ENCODE measurements at regions not wholly inside any gene's neighbourhood (a gene's known extent, or its start where the extent isn't known, plus 50 kb on each side); places are given as distances from the start of the nearest gene placed in this dataset.

DNA sequence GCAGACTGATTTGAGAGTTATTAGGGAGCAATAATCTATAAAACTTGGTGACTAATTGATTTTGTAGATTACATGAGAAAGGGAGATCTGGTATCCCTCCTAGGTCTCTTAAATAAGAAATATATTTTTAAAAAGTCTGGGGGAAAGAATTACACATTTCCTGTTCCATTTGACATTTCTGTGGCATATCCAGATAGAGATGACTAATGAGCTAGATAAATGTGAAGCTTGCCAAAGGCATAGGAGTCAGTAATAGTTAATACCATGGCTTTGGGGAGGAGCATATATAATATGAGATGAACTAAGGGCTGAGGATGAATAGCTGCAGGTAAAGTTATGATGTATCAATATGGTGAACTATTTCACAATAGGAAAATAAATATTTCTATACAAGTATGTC is 663.7 kb downstream of the PTPRC start:
- Histone ChIP-seq H3K27me3 (ENCODE audit: insufficient read depth, low read length) (no peaks in the 10 kb centered on the region), H3K4me3 (ENCODE audit: low read length) (no peak overlapping the region), H2AFZ (ENCODE audit: low read depth, low read length) (no peak overlapping the region), H3K9me3 (ENCODE audit: low read length) (no peaks in the 10 kb centered on the region), H3K36me3 (ENCODE audit: insufficient read depth, low read length) (no peaks in the 10 kb centered on the region), H3K4me1 (ENCODE audit: insufficient read depth, low read length) (no peaks in the 10 kb centered on the region)

DNA sequence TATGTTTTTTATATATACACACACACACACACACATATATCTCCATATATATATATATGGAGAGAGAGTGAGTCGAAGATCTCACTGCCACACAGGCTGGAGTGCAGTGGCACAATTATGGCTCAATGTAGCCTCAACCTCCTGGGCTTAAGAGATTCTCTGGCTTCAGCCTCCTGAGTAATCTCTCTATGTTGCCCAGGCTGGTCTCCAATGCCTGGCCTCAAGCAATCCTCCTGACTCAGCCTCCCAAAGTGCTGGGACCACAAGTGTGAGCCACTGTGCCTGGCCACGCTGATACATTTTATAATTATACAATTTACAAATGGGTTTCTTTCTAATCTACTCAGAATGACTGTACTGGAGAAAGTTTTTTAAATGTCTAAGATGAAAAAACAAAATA is 664.2 kb downstream of the PTPRC start:
- no peak overlapping the region for H2AFZ ChIP-seq (ENCODE audit: low read depth, low read length)
- H3K4me1 ChIP-seq (ENCODE audit: insufficient read depth, low read length) = no peaks in the 10 kb centered on the region
- no peaks in the 10 kb centered on the region for H3K27me3 ChIP-seq (ENCODE audit: insufficient read depth, low read length)
- H3K4me3 ChIP-seq (ENCODE audit: low read length) = no peak overlapping the region
- no peaks in the 10 kb centered on the region for H3K36me3 ChIP-seq (ENCODE audit: insufficient read depth, low read length)
- no peaks in the 10 kb centered on the region for H3K9me3 ChIP-seq (ENCODE audit: low read length)

DNA sequence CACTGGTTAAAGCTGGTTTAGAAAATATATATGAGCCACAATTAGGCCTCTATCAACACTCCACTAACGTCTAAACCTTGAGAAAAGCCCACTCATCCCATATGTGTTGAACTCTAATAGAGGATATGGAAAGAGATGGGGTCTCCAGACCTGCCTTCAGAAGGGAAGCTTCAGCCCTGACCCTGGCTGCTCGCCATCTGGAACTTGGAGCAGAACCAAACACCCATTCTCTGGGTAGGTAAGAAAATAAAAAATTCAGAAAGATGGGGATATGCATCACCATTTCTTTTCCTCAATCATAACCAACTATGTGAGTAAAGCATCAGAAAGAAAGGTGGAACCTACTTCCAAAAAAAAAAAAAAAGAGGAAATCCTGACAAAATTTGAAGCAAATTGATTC is 666.2 kb downstream of the PTPRC start:
- no peaks in the 10 kb centered on the region for H3K27me3 ChIP-seq (ENCODE audit: insufficient read depth, low read length)

DNA sequence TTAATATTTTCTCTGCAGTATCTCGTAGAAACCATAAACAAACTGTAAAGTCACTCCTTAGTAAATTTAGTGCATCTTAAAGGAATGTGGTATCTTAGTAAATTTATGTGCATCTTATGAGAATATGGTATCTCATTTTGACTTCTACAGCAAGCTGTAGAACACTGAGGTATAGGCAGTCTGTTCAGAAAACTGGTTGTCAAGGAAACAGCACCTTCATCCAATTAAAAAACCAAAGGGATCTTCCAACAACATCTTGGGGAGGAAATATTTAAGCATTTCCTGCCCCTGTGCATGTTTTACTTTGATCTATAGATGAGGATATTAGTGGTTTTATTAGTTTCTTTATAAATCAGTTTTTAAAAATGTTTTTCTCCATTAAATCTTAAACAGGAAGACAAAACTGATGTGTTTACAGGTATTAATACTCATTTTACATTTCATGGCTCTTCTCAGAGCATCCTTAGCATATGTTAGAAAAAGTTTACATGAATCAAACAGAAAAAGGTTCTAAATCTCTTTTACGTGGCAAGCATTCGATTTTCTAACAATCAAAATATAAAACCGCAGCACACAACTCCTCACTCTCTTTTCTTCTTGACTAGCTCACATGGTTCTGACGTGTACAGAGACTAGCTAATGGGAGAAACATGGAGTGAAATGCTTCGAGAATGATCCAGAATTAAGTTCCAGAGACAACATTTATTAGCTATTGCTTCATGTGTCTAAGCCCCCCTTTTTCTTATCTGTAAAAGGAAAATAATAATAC is 668.8 kb downstream of the PTPRC start:
- Histone ChIP-seq H2AFZ (ENCODE audit: low read depth, low read length) (no peak overlapping the region), H3K27me3 (ENCODE audit: insufficient read depth, low read length) (no peaks in the 10 kb centered on the region), H3K4me1 (ENCODE audit: insufficient read depth, low read length) (peaks cover 28% of the 10 kb centered on the region), H3K9me3 (ENCODE audit: low read length) (no peaks in the 10 kb centered on the region), H3K36me3 (ENCODE audit: insufficient read depth, low read length) (no peaks in the 10 kb centered on the region), H3K4me3 (ENCODE audit: low read length) (no peak overlapping the region)

More for the DNA sequence above, 666.2 kb downstream of the PTPRC start:
- Histone ChIP-seq H3K4me3 (ENCODE audit: low read length) (no peak overlapping the region), H3K9me3 (ENCODE audit: low read length) (no peaks in the 10 kb centered on the region), H3K36me3 (ENCODE audit: insufficient read depth, low read length) (no peaks in the 10 kb centered on the region), H3K4me1 (ENCODE audit: insufficient read depth, low read length) (peaks cover 4% of the 10 kb centered on the region), H2AFZ (ENCODE audit: low read depth, low read length) (no peak overlapping the region)

DNA sequence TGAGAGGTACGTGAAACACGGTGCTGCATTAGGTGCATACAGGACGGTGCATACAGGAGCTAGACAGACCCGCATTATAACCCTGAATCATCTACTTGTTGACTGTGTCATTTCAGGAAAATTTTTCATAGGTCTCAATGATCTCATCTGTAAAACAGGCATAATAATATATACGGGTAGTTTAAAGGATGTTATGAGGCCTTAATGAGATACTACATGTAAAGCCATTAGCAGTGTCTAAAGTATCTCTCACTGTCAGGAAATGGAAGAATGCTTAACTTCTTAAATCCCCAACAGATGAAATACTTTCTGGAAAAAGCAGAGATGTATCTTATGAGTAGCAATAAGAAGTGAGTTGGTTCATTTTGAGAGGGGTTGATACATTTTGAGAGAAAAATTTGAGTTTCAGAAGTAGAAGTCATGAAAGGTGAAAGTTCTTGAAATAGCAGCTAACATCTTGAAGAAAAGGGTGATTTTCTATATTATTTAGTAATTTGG is 669.6 kb downstream of the PTPRC start:
- Histone ChIP-seq H3K4me1 (ENCODE audit: insufficient read depth, low read length) (peaks cover 28% of the 10 kb centered on the region), H3K36me3 (ENCODE audit: insufficient read depth, low read length) (no peaks in the 10 kb centered on the region), H3K27me3 (ENCODE audit: insufficient read depth, low read length) (no peaks in the 10 kb centered on the region), H3K9me3 (ENCODE audit: low read length) (no peaks in the 10 kb centered on the region), H3K4me3 (ENCODE audit: low read length) (no peak overlapping the region), H2AFZ (ENCODE audit: low read depth, low read length) (no peak overlapping the region)

DNA sequence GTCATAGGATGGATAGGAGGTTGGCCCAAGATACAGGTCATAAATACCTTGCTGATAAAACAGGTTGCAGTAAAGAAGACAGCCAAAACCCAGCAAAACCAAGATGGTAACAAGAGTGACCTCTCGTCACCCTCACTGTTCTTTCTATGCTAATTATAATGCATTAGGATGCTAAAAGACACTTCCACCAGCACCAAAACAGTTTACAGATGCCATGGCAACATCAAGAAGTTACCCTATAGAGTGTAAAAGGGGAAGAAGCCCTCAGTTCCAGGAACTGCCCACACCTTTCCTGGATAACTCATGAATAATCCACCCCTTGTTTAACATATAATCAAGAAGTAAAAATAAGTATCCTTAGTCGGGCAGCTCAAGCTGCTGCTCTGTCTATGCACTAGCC is 671.9 kb downstream of the PTPRC start:
- peaks cover 28% of the 10 kb centered on the region for H3K4me1 ChIP-seq (ENCODE audit: insufficient read depth, low read length)
- no peak overlapping the region for H2AFZ ChIP-seq (ENCODE audit: low read depth, low read length)
- no peaks in the 10 kb centered on the region for H3K27me3 ChIP-seq (ENCODE audit: insufficient read depth, low read length)
- H3K9me3 ChIP-seq (ENCODE audit: low read length) = no peaks in the 10 kb centered on the region
- H3K36me3 ChIP-seq (ENCODE audit: insufficient read depth, low read length) = no peaks in the 10 kb centered on the region
- no peak overlapping the region for H3K4me3 ChIP-seq (ENCODE audit: low read length)

- Histone ChIP-seq H3K4me3 (ENCODE audit: low read length) (no peak overlapping the region), H3K9me3 (ENCODE audit: low read length) (no peaks in the 10 kb centered on the region), H2AFZ (ENCODE audit: low read depth, low read length) (no peak overlapping the region), H3K36me3 (ENCODE audit: insufficient read depth, low read length) (no peaks in the 10 kb centered on the region), H3K27me3 (ENCODE audit: insufficient read depth, low read length) (no peaks in the 10 kb centered on the region), H3K4me1 (ENCODE audit: insufficient read depth, low read length) (peaks cover 28% of the 10 kb centered on the region)
Measured at GRCh38 chr1:199311478-199312262, 672.8 kb downstream of the PTPRC start.

DNA sequence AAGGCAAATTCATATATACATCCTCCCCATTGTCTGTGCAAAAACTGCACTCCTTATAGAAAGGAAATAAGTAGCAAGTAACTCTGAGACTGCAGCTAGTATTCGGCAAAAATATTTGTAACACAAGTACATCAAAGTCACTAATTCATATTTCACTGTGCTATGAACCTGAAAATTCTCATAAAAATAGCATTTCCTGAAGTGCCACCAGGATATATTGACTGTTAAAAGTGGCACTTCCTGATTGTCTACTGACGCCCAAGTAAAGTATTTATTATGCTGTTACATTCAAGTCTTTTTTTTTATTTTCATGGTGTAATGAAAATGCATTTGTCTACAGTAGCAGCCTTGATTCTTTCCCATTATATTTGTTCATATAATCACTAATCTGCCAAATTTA is 673.8 kb downstream of the PTPRC start:
- Histone ChIP-seq H2AFZ (ENCODE audit: low read depth, low read length) (no peak overlapping the region), H3K4me1 (ENCODE audit: insufficient read depth, low read length) (peaks cover 28% of the 10 kb centered on the region), H3K36me3 (ENCODE audit: insufficient read depth, low read length) (no peaks in the 10 kb centered on the region), H3K27me3 (ENCODE audit: insufficient read depth, low read length) (no peaks in the 10 kb centered on the region), H3K4me3 (ENCODE audit: low read length) (no peak overlapping the region), H3K9me3 (ENCODE audit: low read length) (no peaks in the 10 kb centered on the region)

GRCh38 chr1:199313444-199313843 is 674.6 kb downstream of the PTPRC start:
- Histone ChIP-seq H2AFZ (ENCODE audit: low read depth, low read length) (no peak overlapping the region), H3K36me3 (ENCODE audit: insufficient read depth, low read length) (no peaks in the 10 kb centered on the region), H3K4me3 (ENCODE audit: low read length) (no peak overlapping the region), H3K27me3 (ENCODE audit: insufficient read depth, low read length) (no peaks in the 10 kb centered on the region), H3K9me3 (ENCODE audit: low read length) (no peaks in the 10 kb centered on the region), H3K4me1 (ENCODE audit: insufficient read depth, low read length) (peaks cover 28% of the 10 kb centered on the region)

- no peak overlapping the region for H3K4me3 ChIP-seq (ENCODE audit: low read length)
- H3K4me1 ChIP-seq (ENCODE audit: insufficient read depth, low read length) = no peaks in the 10 kb centered on the region
- H3K27me3 ChIP-seq (ENCODE audit: insufficient read depth, low read length) = no peaks in the 10 kb centered on the region
- no peaks in the 10 kb centered on the region for H3K36me3 ChIP-seq (ENCODE audit: insufficient read depth, low read length)
- H2AFZ ChIP-seq (ENCODE audit: low read depth, low read length) = no peak overlapping the region
- H3K9me3 ChIP-seq (ENCODE audit: low read length) = no peaks in the 10 kb centered on the region
Measured at GRCh38 chr1:199319341-199319740, 680.5 kb downstream of the PTPRC start.

- no peaks in the 10 kb centered on the region for H3K9me3 ChIP-seq (ENCODE audit: low read length)
- H3K4me1 ChIP-seq (ENCODE audit: insufficient read depth, low read length) = no peaks in the 10 kb centered on the region
- no peaks in the 10 kb centered on the region for H3K27me3 ChIP-seq (ENCODE audit: insufficient read depth, low read length)
- no peaks in the 10 kb centered on the region for H3K36me3 ChIP-seq (ENCODE audit: insufficient read depth, low read length)
- H2AFZ ChIP-seq (ENCODE audit: low read depth, low read length) = no peak overlapping the region
- H3K4me3 ChIP-seq (ENCODE audit: low read length) = no peak overlapping the region
Measured at GRCh38 chr1:199322278-199322677, 683.4 kb downstream of the PTPRC start.

- Histone ChIP-seq H3K9me3 (ENCODE audit: low read length) (no peaks in the 10 kb centered on the region), H3K27me3 (ENCODE audit: insufficient read depth, low read length) (no peaks in the 10 kb centered on the region), H2AFZ (ENCODE audit: low read depth, low read length) (no peak overlapping the region), H3K4me1 (ENCODE audit: insufficient read depth, low read length) (no peaks in the 10 kb centered on the region), H3K36me3 (ENCODE audit: insufficient read depth, low read length) (no peaks in the 10 kb centered on the region), H3K4me3 (ENCODE audit: low read length) (no peak overlapping the region)
Measured at GRCh38 chr1:199333180-199333579, 694.3 kb upstream of the NR5A2 start.

DNA sequence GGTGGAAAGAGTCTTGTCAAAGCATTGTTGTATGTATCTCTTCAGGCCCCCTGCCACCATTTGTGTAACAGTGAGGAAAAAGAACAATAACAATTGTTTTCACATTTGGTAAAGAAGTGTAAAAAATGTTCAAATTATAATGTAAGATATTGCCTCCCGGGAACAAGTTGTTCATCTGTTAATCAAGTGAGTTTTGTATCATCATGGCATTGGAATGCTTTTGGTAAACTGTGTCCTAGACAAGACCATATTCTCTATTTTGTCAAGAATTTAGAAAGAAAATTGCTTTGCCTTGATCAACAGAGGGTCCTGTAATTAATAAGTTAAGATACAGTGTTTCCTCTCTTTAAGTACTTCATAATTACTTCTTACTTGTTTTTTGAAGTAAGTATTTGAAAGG is 692.0 kb upstream of the NR5A2 start:
- Histone ChIP-seq H3K9me3 (ENCODE audit: low read length) (no peaks in the 10 kb centered on the region), H3K36me3 (ENCODE audit: insufficient read depth, low read length) (no peaks in the 10 kb centered on the region), H3K4me3 (ENCODE audit: low read length) (no peak overlapping the region), H3K4me1 (ENCODE audit: insufficient read depth, low read length) (no peaks in the 10 kb centered on the region), H3K27me3 (ENCODE audit: insufficient read depth, low read length) (no peaks in the 10 kb centered on the region), H2AFZ (ENCODE audit: low read depth, low read length) (no peak overlapping the region)

All from neuron (in vitro differentiated cells).